GM12873 (cell line): ENCODE measurements at regions not wholly inside any gene's neighbourhood (a gene's known extent, or its start where the extent isn't known, plus 50 kb on each side); places are given as distances from the start of the nearest gene placed in this dataset.

ENCODE experiments used
- TF ChIP-seq, protein P1 (sequence below): IDR thresholded peaks from 2 replicates; pipeline ENCODE4 v1.5.1; 2012; ENCODE audit warnings: low read depth, mild to moderate bottlenecking, moderate library complexity, low read length, control low read depth; ENCODE audit not compliant: insufficient read depth; ENCODE audit errors: missing control alignments

DNA sequence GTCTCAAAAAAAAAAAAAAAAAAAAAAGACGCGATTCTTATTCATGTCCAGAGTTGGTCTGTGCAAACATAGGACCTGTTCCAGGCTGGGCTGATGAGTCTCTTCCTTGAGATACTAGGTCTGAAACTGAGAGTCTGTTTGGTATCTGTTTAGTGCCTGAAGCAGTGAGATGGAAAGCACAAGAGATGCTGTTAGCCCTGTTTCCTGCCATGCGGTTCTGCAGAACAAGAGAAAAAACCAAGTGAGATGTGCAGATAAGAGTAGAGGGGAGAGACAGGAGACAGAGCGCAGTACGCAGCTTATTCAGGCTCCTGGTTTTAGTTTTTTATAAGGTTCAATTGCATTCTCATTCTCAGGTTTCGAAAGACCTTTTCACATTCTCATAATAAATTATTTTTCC lies 85.8 kb upstream of the PRKCQ start:
- TF ChIP-seq, protein P1, sequence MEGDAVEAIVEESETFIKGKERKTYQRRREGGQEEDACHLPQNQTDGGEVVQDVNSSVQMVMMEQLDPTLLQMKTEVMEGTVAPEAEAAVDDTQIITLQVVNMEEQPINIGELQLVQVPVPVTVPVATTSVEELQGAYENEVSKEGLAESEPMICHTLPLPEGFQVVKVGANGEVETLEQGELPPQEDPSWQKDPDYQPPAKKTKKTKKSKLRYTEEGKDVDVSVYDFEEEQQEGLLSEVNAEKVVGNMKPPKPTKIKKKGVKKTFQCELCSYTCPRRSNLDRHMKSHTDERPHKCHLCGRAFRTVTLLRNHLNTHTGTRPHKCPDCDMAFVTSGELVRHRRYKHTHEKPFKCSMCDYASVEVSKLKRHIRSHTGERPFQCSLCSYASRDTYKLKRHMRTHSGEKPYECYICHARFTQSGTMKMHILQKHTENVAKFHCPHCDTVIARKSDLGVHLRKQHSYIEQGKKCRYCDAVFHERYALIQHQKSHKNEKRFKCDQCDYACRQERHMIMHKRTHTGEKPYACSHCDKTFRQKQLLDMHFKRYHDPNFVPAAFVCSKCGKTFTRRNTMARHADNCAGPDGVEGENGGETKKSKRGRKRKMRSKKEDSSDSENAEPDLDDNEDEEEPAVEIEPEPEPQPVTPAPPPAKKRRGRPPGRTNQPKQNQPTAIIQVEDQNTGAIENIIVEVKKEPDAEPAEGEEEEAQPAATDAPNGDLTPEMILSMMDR, result no peak

DNA sequence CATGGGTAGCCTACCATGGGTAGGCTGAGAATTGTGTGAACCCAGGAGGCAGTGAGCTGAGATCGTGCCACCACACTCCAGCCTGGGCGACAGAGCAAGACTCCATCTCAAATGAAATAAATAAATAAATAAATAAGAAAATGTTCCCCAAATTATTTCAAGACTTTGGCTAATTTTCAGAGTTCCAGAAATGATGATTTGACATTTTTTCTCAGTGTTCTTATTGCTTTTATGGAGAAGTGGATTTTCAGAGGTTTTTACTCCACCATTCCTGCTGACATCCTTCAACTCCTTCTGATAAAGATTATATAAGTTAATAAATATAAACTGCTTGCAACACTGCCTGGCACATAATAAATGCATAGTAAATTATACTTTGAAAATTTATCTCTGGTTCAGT lies 80.4 kb upstream of the PRKCQ start:
- TF ChIP-seq, protein P1, result no peak

DNA sequence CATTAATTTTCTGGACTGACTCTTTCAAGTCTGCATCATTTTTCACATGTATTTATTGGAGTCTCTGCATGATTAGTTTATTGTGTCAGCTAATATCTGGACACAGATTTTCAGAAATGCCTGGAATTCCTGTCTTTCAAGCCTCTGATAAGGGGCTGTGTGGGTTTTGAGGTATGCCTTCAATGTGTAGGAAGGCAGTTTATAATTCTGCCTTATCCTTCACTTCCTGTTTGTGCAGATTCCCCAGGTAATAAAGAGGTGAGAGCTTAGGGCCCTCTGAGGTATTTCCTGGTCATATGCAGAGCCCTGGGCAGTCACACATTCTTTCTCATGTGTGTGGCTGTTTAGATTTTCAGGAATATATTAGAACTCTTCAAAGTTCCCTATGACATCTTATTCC lies 79.4 kb upstream of the PRKCQ start:
- TF ChIP-seq, protein P1, result no peak

DNA sequence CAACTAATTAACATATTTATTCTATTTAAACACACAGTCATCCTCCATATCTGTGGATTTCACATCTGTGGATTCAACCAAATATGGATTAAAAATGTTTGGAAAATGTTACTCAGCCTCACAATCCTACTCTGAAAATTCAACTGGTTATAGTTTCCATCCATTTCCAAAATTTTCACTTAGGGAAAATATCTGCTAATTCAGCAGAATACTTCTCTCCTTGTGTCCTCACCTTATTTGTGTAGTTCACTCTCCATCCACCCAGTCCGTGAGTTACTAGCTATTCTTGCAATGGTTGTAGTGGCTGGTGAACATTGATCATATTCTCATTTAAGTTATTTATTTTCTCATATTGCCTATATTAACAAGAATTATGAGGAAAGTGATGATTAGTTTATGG lies 77.6 kb upstream of the PRKCQ start:
- TF ChIP-seq, protein P1, result no peak

DNA sequence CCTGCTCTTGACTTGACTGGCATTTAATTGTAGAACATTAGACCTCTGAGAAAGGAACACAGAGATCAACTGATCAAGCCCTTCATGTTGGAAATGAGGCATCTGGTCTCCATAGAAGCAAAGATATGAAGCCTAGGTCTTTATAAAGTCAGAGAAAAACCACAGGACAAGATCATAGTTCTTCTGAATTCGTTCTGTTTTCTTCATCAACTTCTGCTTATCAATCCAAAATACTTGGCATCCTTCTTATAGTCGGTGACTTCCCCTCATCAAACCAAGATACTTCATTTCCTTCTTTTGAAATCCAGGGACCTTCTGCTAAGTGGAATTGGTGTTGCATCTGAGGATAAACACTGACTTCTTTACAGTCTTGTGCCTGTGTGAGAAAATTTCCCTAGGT lies 77.1 kb upstream of the PRKCQ start:
- TF ChIP-seq, protein P1, result no peak

DNA sequence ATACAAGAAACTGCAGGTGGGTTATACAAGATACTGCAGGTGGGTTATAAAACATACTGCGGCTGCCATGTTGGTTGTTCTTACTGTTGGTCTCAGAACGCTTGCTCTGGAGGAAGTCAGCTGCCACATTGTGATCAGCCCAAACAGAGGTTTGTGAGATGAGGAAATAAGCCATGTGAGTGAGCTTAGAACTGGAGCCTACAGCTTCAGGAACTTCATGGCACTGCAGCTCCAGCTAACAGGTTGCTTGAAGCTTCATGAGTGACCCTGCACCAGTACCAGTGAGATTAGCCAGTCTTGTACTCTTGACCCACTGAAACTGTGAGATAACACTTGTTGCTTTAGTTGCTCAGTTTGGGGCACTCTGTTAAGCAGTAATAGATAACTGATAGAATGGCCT lies 74.5 kb upstream of the PRKCQ start:
- TF ChIP-seq, protein P1, result no peak

DNA sequence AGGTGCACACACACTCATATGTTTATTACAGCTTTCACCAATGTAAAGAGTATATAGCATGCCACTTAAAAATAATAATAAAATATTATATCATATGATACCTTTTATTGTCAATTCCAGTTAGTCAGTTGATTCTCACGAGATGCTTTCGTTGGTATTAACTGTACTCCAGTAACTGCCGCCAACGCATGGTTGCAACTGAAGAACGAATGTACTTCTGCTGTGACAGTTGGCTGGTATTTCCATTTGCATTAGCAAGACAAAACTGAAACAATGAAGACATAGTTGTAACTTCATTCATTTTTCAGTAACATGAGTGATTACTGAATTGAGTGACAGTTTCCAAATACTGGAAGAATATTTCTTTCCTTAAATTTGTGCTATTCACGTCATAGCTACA lies 70.5 kb upstream of the PRKCQ start:
- TF ChIP-seq, protein P1, result no peak
